H9 (cell line): ENCODE measurements at regions not wholly inside any gene's neighbourhood (a gene's known extent, or its start where the extent isn't known, plus 50 kb on each side); places are given as distances from the start of the nearest gene placed in this dataset.

Experiments used
- DNase-seq: peaks from one replicate; pipeline ENCODE4 v3.0.0-alpha.2; 2017
- H2AFZ ChIP-seq: one replicate; pipeline ENCODE4 v1.6.1; 2013; ENCODE audit warnings: mild to moderate bottlenecking, low read length, control low read depth, moderate library complexity
- H2AK5ac ChIP-seq: 2 replicates; pipeline ENCODE4 v1.6.1; 2013; ENCODE audit warnings: low read length, control low read depth, mixed read lengths; ENCODE audit not compliant: insufficient read length
- H2BK120ac ChIP-seq: one replicate; pipeline ENCODE4 v1.6.1; 2013; ENCODE audit warnings: low read depth, mild to moderate bottlenecking, low read length, control low read depth, inconsistent platforms; ENCODE audit not compliant: poor library complexity, severe bottlenecking
- H2BK12ac ChIP-seq: 2 replicates; pipeline ENCODE4 v1.6.1; 2013; ENCODE audit warnings: low read length, control low read depth, mixed read lengths, low read depth; ENCODE audit not compliant: insufficient read length
- H2BK15ac ChIP-seq: 2 replicates; pipeline ENCODE4 v1.6.1; 2013; ENCODE audit warnings: low read depth, low read length, control low read depth
- H2BK20ac ChIP-seq: one replicate; pipeline ENCODE4 v1.6.1; 2013; ENCODE audit warnings: low read depth, mild to moderate bottlenecking, low read length, control low read depth, inconsistent platforms; ENCODE audit not compliant: poor library complexity, severe bottlenecking
- H2BK5ac ChIP-seq: 2 replicates; pipeline ENCODE4 v1.6.1; 2013; ENCODE audit warnings: low read length, control low read depth, mixed read lengths; ENCODE audit not compliant: insufficient read length
- H3K14ac ChIP-seq: 2 replicates; pipeline ENCODE4 v1.6.1; 2013; ENCODE audit warnings: low read length, control low read depth; ENCODE audit not compliant: insufficient read depth
- H3K18ac ChIP-seq: 2 replicates; pipeline ENCODE4 v1.6.1; 2013; ENCODE audit warnings: low read depth, mild to moderate bottlenecking, mixed read lengths, low read length, control low read depth; ENCODE audit not compliant: insufficient read length
- H3K23ac ChIP-seq: 2 replicates; pipeline ENCODE4 v1.6.1; 2013; ENCODE audit warnings: low read length, control low read depth, mixed read lengths, low read depth; ENCODE audit not compliant: insufficient read length
- H3K23me2 ChIP-seq: 2 replicates; pipeline ENCODE4 v1.6.1; 2013; ENCODE audit warnings: low read depth, mild to moderate bottlenecking, mixed read lengths, low read length, control low read depth; ENCODE audit not compliant: insufficient read length, poor library complexity, severe bottlenecking
- H3K27ac ChIP-seq: 2 replicates; pipeline ENCODE4 v1.5.1; 2013; ENCODE audit warnings: low read length, control low read depth, mixed read lengths, low read depth; ENCODE audit not compliant: insufficient read length
- H3K27me3 ChIP-seq: 2 replicates; pipeline ENCODE4 v1.6.1; 2013; ENCODE audit warnings: low read length, control low read depth, inconsistent platforms; ENCODE audit not compliant: insufficient read depth
- H3K4ac ChIP-seq: 2 replicates; pipeline ENCODE4 v1.6.1; 2013; ENCODE audit warnings: low read depth, mild to moderate bottlenecking, control low read depth, inconsistent platforms, low read length, moderate library complexity
- H3K4me1 ChIP-seq: 2 replicates; pipeline ENCODE4 v1.6.1; 2013; ENCODE audit warnings: low read length, control low read depth, inconsistent platforms; ENCODE audit not compliant: insufficient read depth
- H3K4me2 ChIP-seq: 2 replicates; pipeline ENCODE4 v1.6.1; 2013; ENCODE audit warnings: low read length, control low read depth, mixed read lengths; ENCODE audit not compliant: insufficient read length, insufficient read depth
- H3K56ac ChIP-seq: 2 replicates; pipeline ENCODE4 v1.6.1; 2013; ENCODE audit warnings: low read depth, mild to moderate bottlenecking, mixed read lengths, low read length, control low read depth; ENCODE audit not compliant: insufficient read length
- H3K79me1 ChIP-seq: 2 replicates; pipeline ENCODE4 v1.6.1; 2013; ENCODE audit warnings: low read depth, mild to moderate bottlenecking, moderate library complexity, low read length, control low read depth, inconsistent platforms; ENCODE audit not compliant: insufficient read depth, poor library complexity, severe bottlenecking
- H3K79me2 ChIP-seq: 2 replicates; pipeline ENCODE4 v1.6.1; 2013; ENCODE audit warnings: low read length, control low read depth, inconsistent platforms; ENCODE audit not compliant: insufficient read depth
- H3K9ac ChIP-seq: 2 replicates; pipeline ENCODE4 v1.6.1; 2013; ENCODE audit warnings: low read length, control low read depth, mixed read lengths; ENCODE audit not compliant: insufficient read length; ENCODE audit errors: extremely low read depth
- H3K9me3 ChIP-seq: one replicate; pipeline ENCODE4 v1.6.1; 2013; ENCODE audit warnings: low read depth, low read length, inconsistent platforms; ENCODE audit not compliant: control insufficient read depth
- H3T11ph ChIP-seq: one replicate; pipeline ENCODE4 v1.6.1; 2013; ENCODE audit warnings: mild to moderate bottlenecking, low read length, control low read depth, inconsistent platforms
- H4K20me1 ChIP-seq: one replicate; pipeline ENCODE4 v1.6.1; 2013; ENCODE audit not compliant: control insufficient read depth, insufficient read length, insufficient read depth
- H4K5ac ChIP-seq: 2 replicates; pipeline ENCODE4 v1.6.1; 2013; ENCODE audit warnings: low read depth, mild to moderate bottlenecking, mixed read lengths, low read length, control low read depth; ENCODE audit not compliant: insufficient read length
- H4K8ac ChIP-seq: replicated peaks from 2 replicates; pipeline ENCODE4 v1.6.1; 2013; ENCODE audit warnings: low read length, control low read depth, mixed read lengths, low read depth; ENCODE audit not compliant: insufficient read length
- H4K91ac ChIP-seq: 2 replicates; pipeline ENCODE4 v1.6.1; 2013; ENCODE audit warnings: low read depth, mild to moderate bottlenecking, moderate library complexity, mixed read lengths, low read length, control low read depth; ENCODE audit not compliant: insufficient read length
- H3K27ac Mint-ChIP-seq, 3 experiments: 2 replicates in 2 of 3; 3 replicates in 1 of 3; pipeline ENCODE4 v1.8.0; 2020 to 2021; ENCODE audit warnings: mixed read lengths in 3 of 3, mild to moderate bottlenecking in 1 of 3, moderate library complexity in 1 of 3
- H3K27me3 Mint-ChIP-seq: 2 replicates; pipeline ENCODE4 v1.8.0; 2021; ENCODE audit warnings: low read depth, mild to moderate bottlenecking, moderate library complexity, mixed read lengths
- H3K36me3 Mint-ChIP-seq, 3 experiments: 2 replicates in 2 of 3; 3 replicates in 1 of 3; pipeline ENCODE4 v1.8.0; 2020 to 2021; ENCODE audit warnings: low read depth in 3 of 3, mixed read lengths in 3 of 3; ENCODE audit not compliant: insufficient read depth in 1 of 3
- H3K4me1 Mint-ChIP-seq, 2 experiments: 2 replicates each; pipeline ENCODE4 v1.8.0; 2020; ENCODE audit warnings: mixed read lengths in 2 of 2
- H3K4me3 Mint-ChIP-seq, 2 experiments: 2 replicates in 1 of 2; 3 replicates in 1 of 2; pipeline ENCODE4 v1.8.0; 2020 to 2021; ENCODE audit warnings: mild to moderate bottlenecking in 2 of 2, mixed read lengths in 2 of 2, moderate library complexity in 1 of 2
- H3K9me3 Mint-ChIP-seq, 2 experiments: 2 replicates in 1 of 2; 3 replicates in 1 of 2; pipeline ENCODE4 v1.8.0; 2020; ENCODE audit warnings: mild to moderate bottlenecking in 2 of 2, mixed read lengths in 2 of 2, moderate library complexity in 1 of 2
- CTCF ChIP-seq: fragments of 200-600 bp; sonication (generic); conservative IDR thresholded peaks from 3 replicates; pipeline ENCODE4 v1.8.0; 2021; ENCODE audit warnings: antibody characterized with exemption, mild to moderate bottlenecking
- WGBS: extraction: QIAGEN DNeasy Blood & Tissue Kit; methylation state at CpG from one replicate; pipeline ENCODE4 v1.1.7; 2013; ENCODE audit warnings: missing lambda C conversion rate, low lambda C conversion rate, mixed read lengths; ENCODE audit not compliant: insufficient read length; ENCODE audit errors: extremely low coverage; 5-methylcytosine and 5-hydroxymethylcytosine counted together

- H3K4ac ChIP-seq: no peak overlapping the region
- no peaks in the 10 kb centered on the region for H3K79me1 ChIP-seq
- TF ChIP-seq CTCF: no peak
These were observed 717.9 kb upstream of the LUZP2 start for GRCh38 chr11:23778971-23779370.

More at GRCh38 chr11:23778971-23779370, 717.9 kb upstream of the LUZP2 start:
- Histone ChIP-seq H3K4me2 (no peak overlapping the region), H4K20me1 (no peaks in the 10 kb centered on the region), H3K79me2 (no peaks in the 10 kb centered on the region), H2AK5ac (no peak overlapping the region), H4K91ac (no peak overlapping the region), H3K56ac (no peak overlapping the region), H3K27ac (no peak overlapping the region), H2BK20ac (no peak overlapping the region), H3K9ac (no peak overlapping the region), H2AFZ (no peak overlapping the region), H3K23me2 (no peaks in the 10 kb centered on the region), H3T11ph (no peak overlapping the region), H2BK120ac (no peak overlapping the region), H3K9me3 (no peaks in the 10 kb centered on the region), H3K4me1 (no peaks in the 10 kb centered on the region), H2BK15ac (no peak overlapping the region), H4K8ac (no peak overlapping the region), H2BK12ac (no peak overlapping the region), H4K5ac (no peak overlapping the region), H2BK5ac (no peak overlapping the region), H3K14ac (no peak overlapping the region), H3K27me3 (no peaks in the 10 kb centered on the region), H3K18ac (no peak overlapping the region), H3K23ac (no peak overlapping the region)
- no peaks in the 10 kb centered on the region for H3K4me1 Mint-ChIP-seq
- H3K27ac Mint-ChIP-seq: no peak overlapping the region
- no peaks in the 10 kb centered on the region for H3K27me3 Mint-ChIP-seq
- H3K4me3 Mint-ChIP-seq: no peak overlapping the region
- WGBS: no CpG with 5 or more reads among the region's 1 CpG
- H3K9me3 Mint-ChIP-seq: peaks cover 7 to 12% of the 10 kb centered on the region in 2 experiments; a peak in 4 of 5 replicates
- no peak for DNase-seq
- no peaks in the 10 kb centered on the region; a peak in 1 of 7 replicates for H3K36me3 Mint-ChIP-seq
